CD4-positive, alpha-beta T cell treated with Interleukin-15 for 1 hour (primary cell): ENCODE measurements at regions not wholly inside any gene's neighbourhood (a gene's known extent, or its start where the extent isn't known, plus 50 kb on each side); places are given as distances from the start of the nearest gene placed in this dataset.
"Not testable (repeated sequence)": the region's sequence is repeated elsewhere in the genome, so short reads cannot be mapped to it uniquely, and the experiment has no call there.

Experiments
- DNase-seq: peaks from one replicate; pipeline ENCODE4 v3.0.0-alpha.2; 2020

DNA sequence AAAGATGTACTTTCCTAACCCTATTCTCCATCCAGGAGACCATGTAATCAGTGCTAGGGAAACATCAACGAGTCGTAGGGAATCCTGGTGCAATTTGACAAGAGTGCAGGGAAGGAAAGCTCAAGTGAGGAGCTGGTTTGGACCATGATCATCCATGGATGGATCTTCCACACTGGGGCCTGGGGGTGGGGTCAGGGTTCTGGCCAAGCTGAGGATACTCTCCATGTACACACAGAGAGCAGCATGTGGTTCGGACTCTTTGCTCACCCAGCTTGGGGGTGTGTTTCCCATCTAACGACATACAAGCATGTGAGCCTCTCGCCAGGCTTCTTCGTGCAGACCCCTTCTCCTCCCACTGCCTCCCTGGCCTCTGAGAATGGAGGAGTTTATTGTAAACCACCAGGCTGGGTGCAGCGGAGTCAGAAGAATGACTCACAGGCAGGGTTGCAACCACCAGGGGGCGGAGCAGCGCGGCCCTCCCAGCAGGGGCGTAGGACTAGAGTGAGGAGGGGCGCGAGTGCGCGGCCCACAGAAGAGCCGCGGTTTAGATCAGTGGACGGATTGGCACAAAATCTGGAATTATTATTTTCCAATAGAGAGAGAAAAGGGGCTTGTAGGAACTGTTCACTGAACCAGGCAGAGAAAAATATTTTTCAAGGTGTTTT lies 530.0 kb upstream of the B3GAT1 start:
- not testable (repeated sequence) for DNase-seq

DNA sequence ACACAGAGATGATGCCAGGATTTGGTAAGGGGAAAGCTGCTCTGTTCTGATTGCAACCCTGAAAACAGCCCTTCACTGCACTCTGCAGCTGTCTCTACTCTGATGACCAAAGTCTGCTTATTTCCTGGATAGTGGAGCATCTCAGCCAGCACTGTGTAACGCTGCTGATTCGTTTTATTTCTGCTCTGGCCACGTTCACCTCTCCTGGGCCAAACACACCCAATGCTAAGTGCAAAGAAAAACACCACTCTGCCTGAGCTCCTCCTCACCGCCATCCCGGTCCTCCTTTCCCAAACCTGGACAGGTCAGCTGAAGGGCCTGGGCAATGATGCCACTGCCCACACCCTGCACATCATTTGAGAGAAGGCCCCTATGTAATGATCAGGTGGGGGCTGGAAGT lies 529.3 kb upstream of the B3GAT1 start:
- DNase-seq, result no peak

DNA sequence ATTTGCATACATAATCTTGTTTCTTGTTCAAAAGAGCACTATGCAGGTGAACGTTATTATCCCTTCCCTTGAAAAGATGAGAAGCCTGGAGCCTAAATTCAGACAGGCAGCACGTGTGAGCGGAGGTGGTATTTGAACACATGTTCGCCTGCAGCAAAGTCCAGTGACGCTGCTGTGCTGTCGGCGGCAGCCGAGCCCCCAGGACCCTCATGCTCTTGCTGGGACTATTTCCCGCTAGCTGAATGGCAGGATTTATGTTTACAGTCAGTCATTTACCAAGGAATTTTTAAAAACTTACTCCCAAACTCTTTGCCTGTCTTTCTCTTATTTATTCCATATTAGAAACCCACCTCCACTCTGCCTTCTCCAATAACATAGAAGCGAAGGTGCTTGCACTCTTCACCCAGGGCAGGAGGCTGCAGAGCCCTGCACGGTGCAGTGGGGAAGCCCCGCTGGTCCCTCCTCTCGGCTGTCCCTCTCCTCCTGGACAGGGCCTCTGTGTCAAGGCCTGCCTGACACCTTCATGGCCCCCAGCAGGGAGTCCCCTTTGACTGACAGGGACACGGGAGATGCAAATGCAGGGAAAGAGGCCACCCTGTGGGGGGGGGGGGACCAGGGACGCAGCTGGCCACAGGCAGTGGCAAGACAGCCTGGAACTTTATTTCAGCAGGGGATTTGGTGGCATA lies 528.5 kb upstream of the B3GAT1 start:
- DNase-seq, result no peak

DNA sequence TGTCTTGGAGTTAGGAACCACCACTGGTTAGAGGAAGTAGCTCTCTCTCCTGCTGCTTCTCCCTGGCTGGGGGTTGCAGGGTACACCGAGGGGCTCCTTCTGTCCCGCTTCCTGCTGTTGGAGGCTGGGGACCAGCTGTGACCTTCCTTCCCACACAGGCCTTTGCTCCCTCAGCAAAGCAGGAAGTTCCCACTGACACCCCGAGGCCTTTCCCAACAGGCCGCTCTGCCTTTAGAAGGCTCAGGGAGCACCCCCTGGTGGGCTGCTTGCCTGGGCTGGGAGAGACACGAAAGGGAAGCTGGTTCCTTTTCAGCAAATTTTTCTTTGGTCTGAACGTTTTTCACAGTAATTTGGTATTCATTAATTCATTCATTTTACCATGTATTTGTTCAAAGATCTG lies 527.9 kb upstream of the B3GAT1 start:
- no peak for DNase-seq

DNA sequence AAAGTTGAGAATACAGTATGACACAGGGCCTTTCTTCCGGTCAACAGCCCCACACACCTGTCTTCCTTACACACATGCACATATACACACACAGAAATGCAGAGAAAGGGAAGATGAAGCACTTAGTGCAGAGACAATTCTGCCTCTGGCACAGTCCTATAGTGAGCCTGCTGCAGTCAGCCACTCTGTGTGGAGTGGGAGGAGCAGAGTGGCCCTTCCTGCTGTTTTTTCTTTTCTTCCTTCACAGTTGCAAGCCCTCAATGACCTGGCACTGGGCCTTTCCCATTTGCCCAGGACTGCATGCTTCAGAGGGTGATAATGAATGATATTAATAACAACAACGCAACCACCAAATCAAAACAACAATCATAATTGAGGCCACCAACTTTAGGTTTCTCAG lies 527.0 kb upstream of the B3GAT1 start:
- no peak for DNase-seq

DNA sequence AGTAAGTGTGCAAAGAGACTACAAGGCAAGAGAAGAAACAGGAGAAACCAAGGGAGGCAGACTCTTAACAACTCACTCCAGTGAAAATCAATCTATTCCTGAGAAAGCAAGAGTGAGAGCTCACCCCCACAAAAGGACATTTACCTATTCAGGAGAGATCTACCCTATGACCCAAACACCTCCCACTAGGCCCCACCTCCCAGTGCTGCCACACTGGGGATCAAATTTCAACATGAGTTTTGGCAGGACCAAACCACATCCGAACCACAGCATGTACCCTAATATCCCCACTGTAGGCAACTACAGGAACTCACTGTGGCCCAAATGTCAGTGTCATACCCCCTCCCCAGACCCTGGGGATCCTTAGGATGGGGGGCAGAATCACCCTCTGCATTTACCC lies 526.2 kb upstream of the B3GAT1 start:
- no peak for DNase-seq

DNA sequence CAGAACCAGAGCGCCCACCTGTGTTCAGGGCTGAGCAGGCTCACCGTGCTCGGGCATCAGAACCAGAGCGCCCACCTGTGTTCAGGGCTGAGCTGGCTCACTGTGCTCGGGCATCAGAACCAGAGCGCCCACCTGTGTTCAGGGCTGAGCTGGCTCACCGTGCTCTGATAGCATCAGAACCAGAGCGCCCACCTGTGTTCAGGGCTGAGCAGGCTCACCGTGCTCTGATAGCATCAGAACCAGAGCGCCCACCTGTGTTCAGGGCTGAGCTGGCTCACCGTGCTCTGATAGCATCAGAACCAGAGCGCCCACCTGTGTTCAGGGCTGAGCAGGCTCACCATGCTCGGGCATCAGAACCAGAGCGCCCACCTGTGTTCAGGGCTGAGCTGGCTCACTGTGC lies 525.2 kb upstream of the B3GAT1 start:
- DNase-seq, result not testable (repeated sequence)

DNA sequence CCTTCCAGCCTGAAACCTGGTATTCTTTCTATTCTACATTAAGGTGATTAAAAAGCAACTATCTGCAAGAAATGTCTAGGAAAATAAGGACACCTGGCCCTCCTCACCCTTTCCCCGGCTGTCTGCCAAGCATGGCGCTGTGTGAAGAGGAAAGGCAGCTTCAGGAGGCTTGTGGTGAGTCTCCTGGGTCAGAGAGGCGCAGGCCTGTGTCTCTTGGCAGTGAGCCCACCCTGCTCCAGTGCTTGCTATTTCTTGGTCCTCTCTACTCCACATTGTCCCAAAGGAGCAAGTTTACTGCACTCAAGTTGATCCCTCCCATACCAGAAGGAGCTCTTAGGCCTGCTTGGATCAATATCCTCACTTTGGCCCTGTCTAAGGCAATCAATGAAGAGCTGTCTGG lies 520.7 kb upstream of the B3GAT1 start:
- DNase-seq, result no peak

DNA sequence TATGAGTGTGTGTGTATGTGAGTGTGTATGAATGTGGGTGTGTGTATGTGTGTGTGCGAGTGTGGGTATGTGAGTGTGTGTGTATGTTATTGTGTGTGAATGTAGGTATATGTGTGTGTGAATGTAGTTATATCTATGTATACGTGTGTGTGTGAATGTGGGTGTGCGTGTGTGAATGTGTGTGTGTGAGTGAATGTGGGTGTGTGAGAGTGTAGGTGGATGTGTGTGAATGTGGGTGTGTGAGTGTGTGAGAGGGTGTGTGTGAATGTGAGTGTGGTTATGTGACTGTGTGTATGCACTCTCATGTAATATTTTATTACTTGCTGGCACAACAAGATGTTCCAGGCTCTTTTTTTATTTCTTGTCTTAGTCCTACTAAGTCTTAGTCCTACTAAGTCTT lies 513.4 kb upstream of the B3GAT1 start:
- no peak for DNase-seq

DNA sequence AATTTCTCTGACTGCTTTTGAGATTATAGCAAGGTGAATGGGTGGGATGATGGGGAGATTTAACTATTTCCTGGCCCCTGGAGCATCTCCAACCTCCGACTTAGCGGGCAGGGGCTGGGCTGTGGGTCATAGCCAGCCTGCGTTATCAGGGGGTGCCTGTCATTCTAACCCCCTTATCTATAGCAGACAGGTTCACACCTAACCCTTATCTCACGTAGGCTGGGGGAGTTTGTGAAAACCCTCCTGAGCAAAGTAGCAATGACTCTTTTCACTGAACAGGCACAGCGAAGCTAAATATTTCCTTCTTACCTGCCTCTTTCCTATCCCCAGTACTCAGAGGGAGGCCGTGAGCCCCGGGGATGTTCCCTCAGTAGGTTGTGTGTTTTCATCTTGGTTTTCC lies 511.4 kb upstream of the B3GAT1 start:
- no peak for DNase-seq

DNA sequence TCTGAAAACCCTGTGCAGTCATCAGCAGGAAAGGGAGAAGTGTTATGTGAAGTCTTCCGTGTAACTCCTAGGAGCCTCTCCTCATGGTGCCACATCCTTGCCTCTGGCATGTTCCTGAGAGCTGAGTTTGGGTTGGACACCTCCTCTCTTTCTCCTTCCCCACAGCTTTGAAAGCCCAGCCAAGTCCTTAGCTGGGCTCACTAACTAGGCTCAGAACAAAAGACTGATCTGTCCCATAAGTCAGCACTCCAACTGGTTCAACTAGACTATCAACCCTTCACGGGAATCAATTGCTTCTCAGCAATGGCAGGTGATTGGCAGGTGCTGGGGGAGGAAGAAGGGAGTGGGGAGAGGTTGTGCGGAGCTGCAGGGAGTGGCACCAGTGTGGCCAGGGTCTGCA lies 509.9 kb upstream of the B3GAT1 start:
- no peak for DNase-seq

DNA sequence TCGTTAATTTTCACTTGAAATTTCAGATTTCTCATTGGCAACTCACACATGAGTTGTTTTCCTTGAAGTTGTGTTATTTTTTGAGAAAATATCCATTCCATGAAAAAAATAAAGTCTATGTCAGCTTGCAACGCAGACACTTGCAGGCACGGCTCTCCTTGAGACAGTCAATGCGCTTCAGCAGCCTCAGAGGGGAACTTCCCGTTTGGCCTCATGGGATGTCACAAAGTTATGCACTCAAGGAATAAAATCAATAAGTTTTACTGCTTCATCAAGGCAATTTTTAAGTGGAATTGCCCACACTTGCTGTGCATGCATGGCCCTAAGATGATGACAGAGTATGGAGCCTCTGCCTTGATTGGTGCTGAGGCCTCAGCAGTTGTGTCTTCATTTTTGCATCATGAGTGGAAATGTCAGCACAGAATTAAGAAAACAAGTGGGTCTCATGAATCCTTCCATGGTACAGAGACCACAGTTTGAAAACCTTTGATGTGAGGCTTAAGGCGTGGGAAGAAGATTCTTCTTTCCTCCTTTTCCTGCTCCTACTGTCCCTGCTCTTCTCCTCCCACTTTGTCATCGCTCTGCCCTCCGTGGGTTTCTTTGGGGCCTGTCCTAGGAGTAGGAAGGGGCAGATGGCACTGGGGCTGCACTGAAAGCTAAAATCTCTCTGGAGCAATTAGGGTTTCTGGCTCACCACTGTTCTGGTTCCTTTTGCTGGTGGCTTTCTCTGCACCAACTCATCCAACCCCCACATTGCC lies 509.0 kb upstream of the B3GAT1 start:
- no peak for DNase-seq

DNA sequence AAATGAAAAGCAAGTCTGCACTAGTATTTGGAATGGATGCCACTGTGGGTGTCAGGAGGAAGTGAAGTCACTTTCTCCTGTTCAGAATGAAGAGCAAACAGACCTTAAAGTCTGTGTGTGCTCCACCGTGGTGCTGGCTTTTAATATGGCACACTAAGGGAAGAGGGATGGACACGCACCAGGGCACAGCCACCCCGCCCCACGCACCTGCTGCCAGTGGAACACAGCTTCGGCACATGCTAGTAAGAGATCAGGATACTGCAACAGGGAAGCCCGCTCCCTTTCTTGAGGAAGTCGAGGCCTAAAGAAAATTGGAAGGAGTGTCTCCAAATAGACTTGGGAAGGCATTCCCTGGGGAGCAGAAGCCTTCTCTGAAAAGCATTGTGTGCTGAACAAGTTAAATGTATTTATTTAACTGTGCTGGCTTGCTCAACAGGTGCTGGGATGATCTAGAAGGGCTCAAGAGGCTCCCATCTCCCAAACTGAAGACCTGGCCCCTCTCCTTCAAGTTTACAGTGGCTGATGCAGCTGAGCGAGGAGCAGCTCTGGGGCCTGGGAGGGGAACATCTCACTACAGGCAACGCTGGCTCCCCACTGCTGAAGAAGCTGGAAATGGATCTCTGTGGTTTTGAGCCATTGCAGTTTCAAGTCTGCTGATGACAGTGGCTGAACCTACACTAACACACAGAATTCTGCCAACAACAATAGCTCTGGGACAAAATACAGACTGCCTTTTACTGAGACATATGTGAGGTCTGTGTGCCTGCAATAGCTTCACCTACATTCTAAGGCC lies 504.6 kb upstream of the B3GAT1 start:
- no peak for DNase-seq

DNA sequence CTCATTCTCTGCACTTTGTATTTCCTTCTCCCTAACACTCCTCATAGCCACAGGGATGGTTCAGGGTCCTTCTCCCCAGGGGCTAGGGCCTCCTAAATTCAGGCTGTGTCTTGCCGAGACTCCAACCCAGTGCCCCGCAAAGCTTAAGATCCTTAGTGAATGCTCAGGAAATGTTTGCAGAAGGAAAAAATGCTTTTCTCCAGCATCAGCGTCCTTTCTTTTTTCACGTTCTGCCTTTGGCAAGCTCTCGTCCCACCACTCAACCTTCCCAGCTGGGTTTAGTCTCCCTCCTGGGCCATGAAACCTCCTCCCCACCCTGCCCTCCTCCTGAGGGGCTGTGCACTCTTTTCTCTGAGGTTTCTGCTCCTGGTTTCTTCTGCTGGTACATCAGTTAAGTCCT lies 503.8 kb upstream of the B3GAT1 start:
- no peak for DNase-seq

DNA sequence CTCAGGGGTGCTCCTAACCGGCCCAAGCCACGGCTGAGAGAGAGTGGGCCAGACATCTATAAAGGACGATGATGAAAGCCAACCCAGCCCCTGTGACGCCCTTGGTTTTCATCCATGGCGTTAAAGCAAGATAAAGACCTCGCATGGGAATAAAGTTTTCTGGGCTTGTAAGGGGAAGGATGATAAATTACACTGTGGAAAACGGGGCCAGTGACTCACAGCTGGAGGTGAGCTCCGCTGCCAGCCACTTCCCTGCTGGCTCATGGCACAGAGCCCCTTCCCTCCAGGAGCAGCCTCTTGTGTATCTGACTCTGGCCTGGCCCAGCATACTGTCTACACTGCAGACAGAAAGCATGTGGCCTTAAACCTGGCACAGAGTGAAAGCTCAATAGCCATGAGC lies 503.2 kb upstream of the B3GAT1 start:
- DNase-seq, result no peak

DNA sequence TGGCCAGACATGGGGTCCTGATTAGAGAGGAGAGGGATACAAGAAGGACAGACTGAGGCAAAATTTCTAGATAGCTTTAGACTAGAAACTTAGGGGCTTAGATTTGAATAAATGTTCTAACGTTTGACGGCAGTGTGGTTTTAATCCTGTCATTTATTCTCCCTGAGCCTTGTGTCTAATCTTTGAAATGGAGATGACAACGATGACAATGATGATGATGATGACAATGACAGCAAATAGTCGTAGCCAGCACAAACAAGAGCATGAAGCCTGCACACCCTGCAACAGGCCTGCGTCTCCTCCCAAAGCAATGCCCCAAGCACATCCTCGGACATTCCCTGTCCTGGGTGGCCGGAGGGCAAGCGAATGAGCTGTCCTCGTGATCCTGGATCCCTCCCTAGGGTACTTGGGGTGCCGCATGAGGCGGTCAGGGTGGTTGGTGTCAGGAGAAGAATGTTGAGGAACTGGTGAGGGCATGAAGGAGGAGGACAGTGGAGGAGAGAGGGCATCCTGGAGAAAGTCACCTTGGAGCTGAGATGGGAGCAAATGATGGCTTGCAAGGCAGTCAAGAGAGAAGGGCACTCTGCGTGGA lies 502.1 kb upstream of the B3GAT1 start:
- no peak for DNase-seq

DNA sequence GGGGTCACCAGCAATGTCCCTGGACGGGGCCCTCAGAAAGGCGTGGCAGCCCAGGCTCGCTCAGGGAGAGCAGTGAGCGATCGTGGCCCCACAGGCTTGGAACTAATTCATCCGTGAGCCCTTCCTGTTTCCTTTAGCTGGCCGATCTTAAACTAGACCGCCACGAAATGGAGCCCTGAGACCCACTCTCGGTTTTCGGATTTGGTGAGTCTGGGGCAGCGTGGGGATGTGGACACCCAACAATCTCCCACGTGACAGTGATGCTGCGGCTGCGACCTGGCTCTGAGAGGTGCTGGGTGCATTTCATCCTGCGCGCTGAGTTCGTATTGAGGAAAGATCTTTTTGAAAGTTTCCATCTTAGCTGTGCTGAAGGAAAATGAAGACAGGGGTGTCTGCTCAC lies 501.3 kb upstream of the B3GAT1 start:
- no peak for DNase-seq

DNA sequence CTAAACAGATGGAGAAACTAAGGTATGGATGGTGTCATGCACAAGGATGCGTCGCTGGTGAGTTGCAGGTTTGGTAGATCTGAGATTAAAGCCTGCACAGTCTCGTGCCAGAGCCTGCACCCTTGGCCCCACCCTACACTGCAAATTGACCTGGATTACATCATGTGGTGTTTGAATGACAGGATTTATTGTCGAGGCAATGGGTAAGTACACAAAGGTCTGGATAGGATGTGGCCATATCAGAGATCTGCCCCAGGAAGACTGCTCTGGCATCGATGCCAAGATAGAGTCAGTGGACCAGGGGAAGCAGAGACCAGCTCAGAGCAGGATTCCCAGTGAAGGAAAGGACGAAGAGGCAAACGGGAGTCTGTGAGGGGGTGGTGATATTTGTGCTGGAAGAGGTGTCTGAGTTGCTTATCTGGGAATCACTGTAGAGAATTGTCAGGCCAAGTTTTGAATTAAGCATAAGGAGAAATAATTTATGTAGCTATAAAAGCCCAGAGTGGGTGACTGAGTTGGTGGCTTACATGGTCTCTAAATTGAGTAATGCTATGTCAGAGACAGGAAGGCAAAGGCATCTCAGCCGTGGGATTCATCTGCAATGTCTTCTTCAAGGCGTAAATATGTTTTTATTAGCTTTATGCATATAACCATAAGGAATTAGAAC lies 499.6 kb upstream of the B3GAT1 start:
- no peak for DNase-seq

DNA sequence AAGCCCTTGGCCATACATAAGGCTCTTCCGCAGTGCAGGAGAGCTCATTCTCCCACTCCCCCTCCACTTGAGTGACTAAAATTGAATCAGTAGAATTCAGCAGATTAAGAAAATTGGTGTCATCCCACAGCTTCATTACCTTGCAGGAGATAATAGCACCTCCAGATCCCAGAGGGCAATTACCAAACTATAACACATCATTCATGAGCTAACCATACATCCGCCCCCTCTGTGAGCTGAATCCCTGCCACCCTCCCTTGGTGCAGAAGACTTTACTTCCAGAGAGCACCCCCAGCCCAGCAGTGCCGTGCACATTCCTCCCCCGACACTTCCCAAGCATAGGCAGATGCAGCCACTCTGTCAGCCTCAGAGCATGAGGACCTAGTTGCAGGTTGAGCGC lies 496.5 kb upstream of the B3GAT1 start:
- DNase-seq, result no peak

DNA sequence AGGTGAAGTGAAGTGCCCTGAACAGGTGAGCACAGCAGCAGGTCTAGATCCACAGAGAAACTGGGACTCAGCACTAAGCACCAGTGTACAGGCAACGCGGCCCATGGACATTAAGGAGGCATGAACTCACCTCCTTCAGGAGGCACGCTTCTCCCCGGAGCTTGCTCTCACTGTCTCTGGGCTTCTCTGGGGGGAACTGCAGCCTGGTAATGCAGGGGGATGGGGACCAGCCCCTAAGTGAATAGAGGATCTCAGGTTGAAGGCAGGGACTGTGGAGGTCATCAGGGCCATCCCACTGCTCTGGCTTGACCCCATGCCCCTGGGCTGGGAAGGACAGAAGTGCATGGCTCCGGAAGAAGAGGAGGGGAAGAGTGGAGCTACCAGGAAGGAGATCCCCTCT lies 495.6 kb upstream of the B3GAT1 start:
- DNase-seq, result no peak

DNA sequence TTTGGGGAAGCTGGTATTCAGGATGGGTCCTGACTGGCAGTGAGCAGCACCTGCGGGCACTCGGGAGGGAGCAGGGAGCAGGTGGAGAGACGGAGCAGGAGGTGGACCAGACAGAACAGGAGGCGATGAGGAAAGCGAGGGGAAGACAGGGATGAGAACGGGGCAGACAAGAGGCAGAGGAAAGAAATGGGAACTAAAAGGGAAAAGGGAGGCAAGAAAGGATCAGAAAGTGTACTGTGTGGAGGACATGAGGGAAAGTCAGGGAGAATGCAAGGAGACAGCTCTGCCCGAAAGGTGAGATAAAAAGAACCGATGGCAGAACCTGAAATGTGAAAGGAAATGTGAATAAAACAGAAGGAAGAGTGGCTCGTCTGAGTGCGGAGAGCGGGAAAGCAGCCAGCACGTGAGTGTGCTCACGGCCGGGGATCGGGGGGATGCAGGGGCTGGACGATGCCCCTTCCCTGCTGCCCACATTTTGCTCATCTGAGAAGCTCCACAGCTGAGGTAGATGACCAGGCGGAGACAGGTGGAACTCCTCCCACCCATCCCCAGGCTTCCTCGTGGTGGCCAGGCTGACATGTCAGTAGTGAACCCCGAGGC lies 494.4 kb upstream of the B3GAT1 start:
- DNase-seq, result no peak

DNA sequence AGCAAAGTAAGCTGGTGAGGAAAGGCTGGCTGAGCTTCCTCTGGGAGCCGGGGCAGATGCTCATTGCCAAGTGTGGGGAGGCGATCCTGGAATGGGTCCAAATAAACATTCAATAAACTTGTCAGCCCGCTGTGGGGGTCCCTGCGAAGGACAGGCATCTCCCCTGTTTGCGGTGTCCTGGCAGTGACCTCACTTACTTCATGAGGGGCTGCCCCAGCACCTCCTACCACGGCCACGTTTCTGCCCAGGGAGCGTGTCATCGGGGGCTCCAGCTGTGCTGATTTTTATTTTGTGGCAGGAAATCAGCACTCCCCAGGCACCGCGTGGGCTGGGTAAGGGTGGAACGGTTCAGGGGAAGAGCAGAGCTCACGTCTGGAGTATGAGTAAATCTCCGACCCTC lies 493.9 kb upstream of the B3GAT1 start:
- no peak for DNase-seq
